ENCODE measurements at regions not wholly inside any gene's neighbourhood (a gene's known extent, or its start where the extent isn't known, plus 50 kb on each side); places are given as distances from the start of the nearest gene placed in this dataset.

- Histone ChIP-seq H3K4me3 (ENCODE audit: low read depth, low read length) (no peak overlapping the region), H3K36me3 (replicated peaks) (no peaks in the 10 kb centered on the region), H3K27me3 (replicated peaks) (no peaks in the 10 kb centered on the region), H3K27ac (no peak overlapping the region)
- in situ Hi-C loops (cut with HindIII; ENCODE audit: low pct_ligation_motif_present, low sequenced_read_pairs), result no loop called here
- TF ChIP-seq CTCF (IDR thresholded peaks at IDR 0.05; ENCODE audit: low read depth, low read length, missing control alignments), result no peak
- no peak for DNase-seq
Observed at GRCh38 chr9:18020121-18020745, 441.4 kb downstream of the SH3GL2 start.

- no peak for DNase-seq
- no peak for TF ChIP-seq CTCF (IDR thresholded peaks at IDR 0.05; ENCODE audit: low read depth, low read length, missing control alignments)
- in situ Hi-C loops (cut with HindIII; ENCODE audit: low pct_ligation_motif_present, low sequenced_read_pairs), result no loop called here
- no peaks in the 10 kb centered on the region for H3K36me3 ChIP-seq (replicated peaks)
- H3K4me3 ChIP-seq (ENCODE audit: low read depth, low read length), result no peak overlapping the region
- no peak overlapping the region for H3K27ac ChIP-seq
- H3K27me3 ChIP-seq (replicated peaks), result no peaks in the 10 kb centered on the region
Observed at GRCh38 chr9:18022642-18023041, 443.8 kb downstream of the SH3GL2 start.

- H3K36me3 ChIP-seq (replicated peaks), result no peaks in the 10 kb centered on the region
- no peak overlapping the region for H3K4me3 ChIP-seq (ENCODE audit: low read depth, low read length)
- no peak for TF ChIP-seq CTCF (IDR thresholded peaks at IDR 0.05; ENCODE audit: low read depth, low read length, missing control alignments)
- no peaks in the 10 kb centered on the region for H3K27me3 ChIP-seq (replicated peaks)
- in situ Hi-C loops (cut with HindIII; ENCODE audit: low pct_ligation_motif_present, low sequenced_read_pairs), result no loop called here
- no peak overlapping the region for H3K27ac ChIP-seq
- peak; percentile 2 for DNase-seq
Observed at GRCh38 chr9:18023332-18023731, 444.5 kb downstream of the SH3GL2 start.

- no peaks in the 10 kb centered on the region for H3K27me3 ChIP-seq (replicated peaks)
- in situ Hi-C loops (cut with HindIII; ENCODE audit: low pct_ligation_motif_present, low sequenced_read_pairs), result no loop called here
- H3K36me3 ChIP-seq (replicated peaks), result no peaks in the 10 kb centered on the region
- H3K27ac ChIP-seq, result no peak overlapping the region
- no peak for DNase-seq
- no peak for TF ChIP-seq CTCF (IDR thresholded peaks at IDR 0.05; ENCODE audit: low read depth, low read length, missing control alignments)
- no peak overlapping the region for H3K4me3 ChIP-seq (ENCODE audit: low read depth, low read length)
Observed at GRCh38 chr9:18032636-18033035, 441.3 kb upstream of the ADAMTSL1 start.

- Histone ChIP-seq H3K36me3 (replicated peaks) (no peaks in the 10 kb centered on the region), H3K27me3 (replicated peaks) (no peaks in the 10 kb centered on the region), H3K4me3 (ENCODE audit: low read depth, low read length) (no peak overlapping the region), H3K27ac (no peak overlapping the region)
- in situ Hi-C loops (cut with HindIII; ENCODE audit: low pct_ligation_motif_present, low sequenced_read_pairs), result no loop called here
- TF ChIP-seq CTCF (IDR thresholded peaks at IDR 0.05; ENCODE audit: low read depth, low read length, missing control alignments), result no peak
- no peak for DNase-seq
Observed at GRCh38 chr9:18036422-18037187, 437.3 kb upstream of the ADAMTSL1 start.
